GM19324 (cell line): ENCODE measurements at regions not wholly inside any gene's neighbourhood (a gene's known extent, or its start where the extent isn't known, plus 50 kb on each side); places are given as distances from the start of the nearest gene placed in this dataset.

Experiments
- ATAC-seq: cut with Tn5 transposase; IDR thresholded peaks from one replicate; pipeline ENCODE4 v1.9.1; 2021; ENCODE audit warnings: mild to moderate bottlenecking, moderate library complexity; ENCODE audit not compliant: unreplicated experiment, low FRiP score

DNA sequence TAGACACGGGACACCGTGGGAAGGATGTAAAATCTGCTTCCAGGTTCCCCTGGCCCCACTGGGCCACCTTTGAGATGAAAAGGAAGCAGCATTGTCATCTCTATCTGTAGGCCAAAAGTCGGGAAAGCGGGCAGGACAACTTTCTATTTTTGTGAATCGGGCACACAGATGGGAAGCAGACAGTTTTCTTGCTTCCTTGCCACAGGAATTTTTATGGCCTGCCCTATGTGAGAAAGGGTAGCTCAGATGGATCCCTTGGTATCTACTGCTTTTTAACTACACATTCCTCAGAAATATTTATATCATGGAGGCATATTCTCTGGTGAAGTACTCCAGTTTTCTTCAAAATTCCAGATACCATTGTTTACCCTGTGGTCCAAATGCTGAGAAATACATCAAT is 735.5 kb downstream of the CBLN2 start:
- no peak for ATAC-seq

DNA sequence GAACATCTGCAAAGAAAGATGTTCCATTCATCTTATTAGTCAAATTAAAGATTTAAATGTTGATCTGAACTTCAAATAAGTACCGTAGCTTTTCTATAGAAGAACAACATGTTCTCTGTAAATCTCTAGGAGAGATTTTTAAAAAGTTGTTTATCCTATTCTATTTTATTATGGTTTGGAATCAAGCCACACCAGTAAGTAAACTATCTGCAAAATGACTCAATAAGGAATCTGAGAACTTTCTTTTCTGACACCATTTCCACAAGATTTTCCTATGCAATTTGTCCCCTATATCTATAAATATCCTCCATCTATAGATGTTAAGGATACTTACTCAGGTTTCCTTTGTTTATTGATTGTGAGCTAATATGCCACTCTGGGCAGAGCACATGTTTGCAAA is 736.6 kb downstream of the CBLN2 start:
- ATAC-seq, result no peak

DNA sequence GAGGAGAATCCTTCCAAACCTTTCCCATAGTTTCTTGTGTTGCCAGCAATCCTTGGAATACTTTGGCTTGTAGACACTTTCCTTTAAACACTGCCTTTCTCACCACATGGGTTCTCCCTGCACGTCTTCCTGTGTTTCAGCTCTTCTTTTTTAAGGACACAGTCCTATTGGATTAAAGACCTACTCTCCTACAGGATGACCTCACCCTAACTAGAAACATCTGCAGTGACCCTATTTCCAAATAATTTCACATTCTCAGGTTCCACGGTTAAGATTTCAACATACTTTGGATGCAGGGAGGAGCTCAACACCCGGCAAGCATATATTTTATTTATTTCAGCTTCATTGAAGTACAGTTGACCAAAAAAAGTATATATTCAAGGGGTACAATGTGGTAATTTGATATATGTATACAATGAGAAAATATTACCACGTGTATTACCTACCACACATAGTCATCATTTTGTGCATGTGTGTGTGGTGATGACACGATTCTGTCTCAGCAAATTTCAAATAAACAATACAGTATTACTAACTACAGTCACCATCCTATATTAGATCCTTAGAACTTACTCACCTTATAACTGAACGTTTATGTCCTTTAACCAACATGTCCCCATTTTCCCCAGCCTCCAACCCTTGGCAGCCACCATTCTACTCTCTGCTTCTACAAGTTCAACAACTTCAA is 745.0 kb downstream of the CBLN2 start:
- no peak for ATAC-seq

DNA sequence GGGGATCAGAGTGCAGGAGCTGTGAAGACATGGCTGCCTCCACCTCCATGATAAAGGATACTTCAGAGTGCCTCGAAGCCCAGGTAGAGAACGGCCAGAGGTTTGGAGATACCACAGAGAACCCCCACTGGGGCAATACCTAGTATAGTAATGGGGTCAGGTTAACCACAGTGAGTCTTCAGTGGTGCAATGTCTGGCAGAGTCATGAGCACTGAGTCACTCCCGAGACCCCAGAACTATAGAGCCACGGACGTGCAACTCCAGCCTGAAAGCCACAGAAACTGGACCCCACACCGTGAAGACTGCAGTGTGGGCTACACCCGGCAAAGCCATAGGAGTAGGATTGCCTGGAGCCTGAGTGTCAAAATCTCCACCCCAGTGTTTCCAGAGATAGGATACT is 746.6 kb downstream of the CBLN2 start:
- ATAC-seq, result no peak

DNA sequence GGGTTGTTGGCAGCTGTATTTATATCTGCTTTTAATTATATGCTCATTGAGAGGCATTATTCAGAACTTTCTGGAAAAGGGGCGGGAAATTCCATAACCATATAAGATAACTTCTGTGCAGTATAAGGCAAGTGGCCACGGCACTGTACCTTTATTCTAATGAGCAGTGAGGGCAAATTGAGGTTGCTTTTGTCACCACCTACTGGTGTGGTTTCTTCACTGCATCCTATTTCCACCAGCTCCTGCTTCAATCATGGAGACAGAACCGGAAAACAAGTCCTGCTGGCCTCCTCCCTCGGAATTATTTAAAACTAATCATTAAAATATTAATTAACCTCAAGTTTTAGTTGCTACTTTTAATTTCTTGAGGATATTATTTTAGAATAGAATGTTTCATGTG is 759.4 kb downstream of the CBLN2 start:
- no peak for ATAC-seq

DNA sequence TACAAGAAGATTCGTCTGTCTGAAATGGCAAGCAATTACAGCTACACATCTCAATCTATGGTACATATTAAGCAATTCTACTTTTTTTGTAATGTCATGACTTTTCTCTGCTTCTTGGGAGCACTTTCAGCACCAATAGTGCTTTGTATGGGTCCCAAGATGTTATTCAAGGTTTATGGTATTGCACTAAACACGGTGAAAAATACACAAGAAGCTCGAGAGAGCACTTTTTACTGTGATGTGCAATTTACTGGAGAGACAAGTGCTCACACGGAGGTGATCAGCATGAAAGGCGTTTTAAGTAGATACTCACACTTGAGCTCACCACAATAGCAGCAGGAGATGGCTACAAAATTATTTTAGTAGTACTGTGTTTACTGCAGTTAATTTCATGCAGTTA is 783.6 kb downstream of the CBLN2 start:
- no peak for ATAC-seq

DNA sequence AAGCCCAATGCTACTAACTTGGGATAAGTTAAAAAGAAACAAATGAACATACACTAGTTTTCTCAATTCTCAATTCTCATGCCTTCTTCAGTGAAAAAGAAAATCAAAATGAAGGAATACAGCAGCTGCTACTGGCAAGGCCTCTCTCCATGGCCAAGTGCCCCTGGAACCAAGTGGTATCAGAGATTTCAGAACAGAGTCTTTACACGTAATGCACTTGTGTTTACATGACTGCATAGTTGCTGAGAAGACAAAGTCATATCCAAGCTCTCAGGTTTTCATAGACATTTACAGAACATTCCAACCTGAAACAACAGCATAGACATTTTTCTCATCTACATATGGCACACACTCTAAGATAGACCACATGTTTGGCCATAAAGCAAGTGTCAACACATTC is 789.9 kb downstream of the CBLN2 start:
- no peak for ATAC-seq

DNA sequence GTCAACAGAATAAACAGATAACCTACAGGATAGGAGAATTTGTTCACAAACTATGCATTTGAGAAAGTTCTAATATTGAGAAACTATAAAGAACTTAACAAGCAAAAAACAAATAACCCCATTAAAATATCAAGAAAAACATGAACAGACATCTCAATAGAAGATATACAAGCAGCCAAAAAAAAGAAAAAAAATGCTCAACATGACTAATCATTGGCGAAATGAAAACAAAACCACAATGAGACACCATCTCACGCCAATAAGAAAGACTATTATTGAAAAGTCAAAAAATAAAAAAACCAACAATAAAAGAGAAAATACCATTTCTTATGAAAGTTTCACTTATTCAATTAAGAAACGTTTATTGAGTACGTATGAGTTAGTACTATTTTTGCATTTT is 800.5 kb downstream of the CBLN2 start:
- ATAC-seq, result no peak

DNA sequence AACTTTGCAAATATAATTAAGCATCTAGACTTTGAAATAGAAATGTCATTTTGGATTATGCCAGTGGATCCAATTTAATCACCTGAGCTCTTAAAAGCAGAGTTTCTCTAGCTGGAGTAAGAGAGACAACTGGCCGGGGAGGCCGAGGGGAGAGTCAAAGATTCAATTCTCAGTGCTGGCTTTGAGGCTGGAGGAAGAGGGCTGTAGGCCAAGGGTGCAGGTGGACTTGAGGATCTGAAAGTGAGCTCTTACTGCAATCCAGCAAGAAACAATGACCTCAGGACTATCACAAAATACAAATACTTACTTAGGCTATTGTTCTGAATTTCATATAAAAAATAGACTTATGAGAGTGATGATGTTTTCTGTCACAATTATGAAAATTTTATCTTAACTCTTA is 814.5 kb downstream of the CBLN2 start:
- no peak for ATAC-seq

DNA sequence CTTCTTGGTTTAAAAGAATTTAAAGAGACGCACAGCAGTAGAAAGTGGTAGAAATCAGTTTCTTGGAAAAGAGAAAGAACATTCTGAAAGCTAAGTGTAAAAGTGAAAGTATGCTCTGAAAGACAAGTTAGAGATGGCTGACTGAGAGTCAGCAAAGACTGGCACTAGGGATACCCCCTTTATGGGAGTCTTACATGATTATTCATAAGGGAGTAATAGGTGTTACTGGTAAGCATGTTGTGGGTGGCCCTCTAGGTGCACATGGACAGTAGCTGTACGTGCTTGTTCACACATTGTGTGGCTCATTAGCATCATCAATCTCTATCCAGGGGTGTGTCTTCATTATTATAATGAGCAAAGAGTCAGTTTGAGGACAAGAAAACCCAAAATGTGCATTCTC is 816.2 kb downstream of the CBLN2 start:
- no peak for ATAC-seq

DNA sequence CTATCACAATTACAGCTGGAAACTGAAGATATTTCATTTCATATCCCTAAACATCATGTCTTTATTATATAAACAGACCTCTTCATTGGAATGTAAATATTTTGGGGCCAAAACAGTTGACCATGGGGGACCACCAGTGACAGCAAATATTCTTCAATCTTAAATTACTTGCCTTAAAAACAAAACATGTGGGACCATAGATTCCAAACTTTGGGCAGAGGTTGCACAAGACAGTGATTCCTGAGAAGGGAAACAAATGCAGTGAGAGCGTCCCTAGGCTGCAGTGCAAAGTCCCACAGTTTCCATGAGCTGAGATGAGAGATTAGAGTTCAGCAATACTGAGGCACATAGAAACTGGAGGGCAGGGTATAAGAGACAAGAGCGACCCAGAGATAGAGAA is 818.9 kb downstream of the CBLN2 start:
- ATAC-seq, result no peak

DNA sequence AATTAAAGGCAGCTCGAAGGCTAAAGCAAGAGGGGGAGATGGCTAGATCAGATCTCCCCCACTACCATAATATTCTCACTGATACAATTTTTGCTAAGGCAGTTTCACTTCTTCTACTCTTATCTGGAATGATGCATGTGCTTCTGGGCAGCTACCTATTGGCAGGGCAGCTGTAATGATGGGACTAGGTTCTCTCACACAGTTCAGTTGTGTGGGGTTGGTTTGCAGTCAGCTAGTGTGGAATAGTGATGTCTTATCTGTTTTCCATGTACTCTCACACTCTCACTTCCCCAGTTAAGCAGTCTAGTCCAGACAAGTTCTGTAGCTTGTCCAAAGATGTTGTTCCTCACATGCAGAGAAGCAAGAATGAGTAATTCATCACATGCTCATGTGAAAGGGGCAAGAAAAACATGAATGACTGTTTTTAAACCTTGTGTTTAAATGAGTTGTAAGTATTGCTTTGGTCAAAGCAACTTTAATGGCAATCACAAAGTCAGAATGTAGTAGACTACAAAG is 836.1 kb downstream of the CBLN2 start:
- ATAC-seq, result no peak

DNA sequence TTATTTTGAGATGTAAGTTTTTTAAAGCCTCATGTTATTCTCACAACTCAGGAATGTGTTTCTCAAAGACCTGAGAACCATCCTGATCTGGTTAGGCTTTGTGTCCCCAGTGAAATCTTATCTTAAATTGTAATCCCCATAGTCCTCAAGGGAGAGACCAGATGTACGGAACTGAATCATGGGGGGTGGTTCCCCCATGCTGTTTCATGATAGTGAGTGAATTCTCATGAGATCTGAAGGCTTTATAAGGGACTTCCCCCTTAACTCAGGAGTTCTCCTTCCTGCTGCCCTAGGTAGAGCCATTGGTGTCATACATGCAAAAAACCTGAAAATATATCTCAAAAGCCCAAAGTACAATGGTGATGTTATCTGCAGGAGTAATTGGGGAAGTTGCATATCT is 836.7 kb downstream of the CBLN2 start:
- no peak for ATAC-seq

DNA sequence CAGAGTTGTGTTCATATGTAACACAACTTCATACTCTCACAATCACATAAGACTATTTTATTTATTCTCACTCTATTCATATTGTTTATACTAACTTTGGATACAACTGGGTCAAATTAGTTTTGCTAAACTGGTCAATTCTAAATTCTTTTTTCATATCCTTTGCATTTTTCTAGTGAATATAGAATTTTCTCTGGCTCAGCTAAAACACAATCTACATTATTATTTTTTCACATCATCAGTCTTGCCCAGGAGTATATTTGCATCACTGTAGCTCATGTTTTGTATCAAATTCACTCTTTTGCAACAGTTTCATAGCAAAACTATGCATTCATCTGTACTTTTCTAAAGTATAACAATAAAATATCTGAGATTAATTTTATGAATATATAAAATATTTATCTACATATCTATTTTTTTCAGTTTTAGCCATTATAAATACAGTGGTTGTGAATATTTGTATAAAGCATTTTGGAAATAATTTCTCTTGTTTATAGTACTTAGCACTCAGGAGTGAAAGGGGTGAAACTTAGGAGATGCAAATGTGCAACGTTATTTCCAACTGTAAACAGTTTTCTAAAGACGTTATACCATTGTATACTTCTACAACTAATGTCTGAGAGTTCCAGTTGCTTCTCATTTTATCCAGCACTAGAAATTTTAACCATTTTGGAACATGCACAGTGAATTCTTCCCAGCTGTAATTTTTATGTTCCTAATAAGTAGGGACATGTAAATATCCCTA is 854.6 kb downstream of the CBLN2 start:
- no peak for ATAC-seq

DNA sequence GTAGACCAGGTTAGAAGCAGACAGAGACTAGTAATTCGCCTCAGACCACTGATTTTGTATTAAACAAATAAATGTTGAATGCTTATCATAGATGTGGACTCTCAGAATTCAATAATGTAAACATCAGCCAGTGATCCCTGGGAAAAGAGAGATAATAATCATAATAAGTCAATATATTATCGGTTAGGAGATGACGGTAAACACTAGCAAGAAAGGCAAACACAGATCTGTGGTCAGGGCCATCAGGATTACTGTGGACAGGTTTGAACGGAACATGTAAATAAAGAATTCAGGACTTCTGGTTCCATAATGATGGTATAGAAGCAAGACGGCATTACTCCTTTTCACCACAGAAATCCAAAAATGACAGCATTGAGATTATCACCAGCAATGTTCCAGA is 861.6 kb downstream of the CBLN2 start:
- ATAC-seq, result no peak

DNA sequence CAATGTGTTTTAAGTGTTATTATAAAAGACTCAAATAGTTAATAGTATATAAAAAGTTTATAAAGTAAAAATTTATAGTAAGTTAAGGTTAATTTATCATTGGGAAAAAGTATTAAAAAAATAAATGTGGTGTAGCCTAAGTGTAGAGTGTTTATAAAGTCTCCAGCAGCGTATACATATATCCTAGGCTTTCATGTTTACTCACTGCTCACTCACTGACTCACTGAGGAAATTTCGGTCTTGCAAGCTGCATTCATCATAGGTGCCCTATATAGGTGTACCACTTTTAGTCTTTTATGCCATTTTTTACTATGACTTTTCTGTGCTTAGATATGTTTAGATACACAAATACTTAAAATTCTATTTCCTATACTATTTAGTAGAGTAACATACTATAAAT is 866.0 kb downstream of the CBLN2 start:
- ATAC-seq, result no peak

DNA sequence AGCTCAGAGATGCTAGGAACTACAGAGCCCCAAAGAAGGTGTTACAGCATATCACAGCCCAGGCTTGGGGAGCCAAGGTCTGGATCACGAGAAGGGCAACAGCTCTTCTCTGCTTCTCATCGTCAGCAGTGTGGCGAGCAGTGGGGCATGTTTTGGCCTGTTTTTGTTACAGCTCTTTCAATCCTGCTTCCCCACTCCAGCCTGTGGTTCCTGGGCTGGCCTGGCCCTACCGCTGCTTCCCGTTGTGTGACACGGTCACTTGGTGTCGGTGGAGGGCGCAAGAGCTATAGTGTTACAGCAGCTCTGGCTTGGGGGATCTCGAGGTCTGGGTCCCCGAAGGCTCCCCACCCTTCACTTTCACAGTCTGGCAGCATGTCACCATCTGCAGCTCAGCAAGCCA is 870.2 kb downstream of the CBLN2 start:
- no peak for ATAC-seq

DNA sequence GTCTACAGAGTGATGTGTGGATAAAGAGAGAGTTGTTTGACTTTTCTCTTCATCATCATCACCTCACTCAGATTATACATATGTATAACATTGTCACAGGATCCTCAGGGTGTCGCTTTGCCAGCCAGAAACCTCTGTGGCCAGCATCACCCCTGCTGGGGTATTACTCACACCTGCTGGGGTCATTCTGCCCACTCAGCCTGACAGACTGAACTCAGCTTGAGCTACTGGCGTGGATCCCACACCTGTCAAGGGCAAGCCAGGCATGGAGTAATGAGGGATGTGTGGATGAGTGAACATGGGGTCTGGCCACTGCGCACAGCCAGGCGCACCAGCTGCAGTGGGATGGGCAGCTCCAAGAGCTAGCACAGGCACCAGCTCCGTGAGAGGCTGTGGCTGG is 870.6 kb downstream of the CBLN2 start:
- no peak for ATAC-seq

DNA sequence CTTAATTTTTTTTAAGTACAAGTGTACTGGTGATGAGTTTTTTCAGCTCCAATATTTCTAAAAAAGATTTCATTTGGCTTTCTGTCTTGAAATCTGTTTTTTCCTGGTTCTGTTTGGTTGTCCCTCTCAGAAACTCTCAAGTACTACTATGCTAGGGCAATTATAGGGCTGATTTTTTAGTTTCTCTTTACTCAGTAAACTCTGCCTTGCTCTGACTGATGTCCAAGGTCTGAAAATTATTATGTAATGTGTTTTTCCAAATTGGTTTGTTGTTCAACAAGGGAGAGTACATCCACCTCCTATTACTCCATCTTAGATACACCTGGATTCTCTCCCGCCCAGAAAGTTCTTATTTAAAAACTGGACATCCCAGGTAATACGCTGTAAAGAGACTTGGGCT is 877.7 kb downstream of the CBLN2 start:
- ATAC-seq, result no peak

DNA sequence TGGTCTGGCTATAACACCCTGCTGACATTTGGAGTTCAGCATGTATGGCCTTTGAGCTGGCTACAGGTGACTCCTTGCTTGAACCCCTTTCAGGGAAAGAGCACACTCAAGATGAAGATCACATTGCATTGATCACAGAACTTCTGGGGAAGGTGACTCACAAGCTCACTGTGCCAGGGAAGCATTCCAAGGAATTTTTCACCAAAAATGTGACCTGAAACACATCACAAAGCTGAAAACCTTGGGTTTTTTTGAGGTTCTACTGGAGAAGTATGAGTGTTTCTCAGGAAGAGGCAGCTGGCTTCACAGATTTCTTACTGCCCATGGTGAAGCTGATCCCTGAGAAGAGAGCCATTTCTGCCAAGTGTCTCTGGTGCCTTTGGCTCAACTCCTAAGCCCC is 879.0 kb downstream of the CBLN2 start:
- ATAC-seq, result no peak

DNA sequence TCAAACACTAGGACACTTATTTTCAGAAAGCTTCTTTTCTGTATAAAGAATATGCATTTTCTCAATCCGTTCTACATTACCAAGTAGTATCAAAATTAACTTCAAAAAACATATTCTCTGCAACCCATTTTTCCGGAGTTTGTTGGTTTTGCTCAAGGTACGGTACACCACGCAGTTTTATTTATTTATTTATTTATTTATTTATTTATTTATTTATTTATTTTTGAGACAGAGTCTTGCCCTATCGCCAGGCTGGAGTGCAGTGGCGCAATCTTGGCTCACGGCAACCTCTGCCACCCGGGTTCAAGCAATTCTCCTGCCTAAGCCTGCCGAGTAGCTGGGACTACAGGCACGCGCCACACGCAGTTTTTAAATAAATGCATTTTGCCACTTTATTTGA is 900.3 kb downstream of the CBLN2 start:
- no peak for ATAC-seq

DNA sequence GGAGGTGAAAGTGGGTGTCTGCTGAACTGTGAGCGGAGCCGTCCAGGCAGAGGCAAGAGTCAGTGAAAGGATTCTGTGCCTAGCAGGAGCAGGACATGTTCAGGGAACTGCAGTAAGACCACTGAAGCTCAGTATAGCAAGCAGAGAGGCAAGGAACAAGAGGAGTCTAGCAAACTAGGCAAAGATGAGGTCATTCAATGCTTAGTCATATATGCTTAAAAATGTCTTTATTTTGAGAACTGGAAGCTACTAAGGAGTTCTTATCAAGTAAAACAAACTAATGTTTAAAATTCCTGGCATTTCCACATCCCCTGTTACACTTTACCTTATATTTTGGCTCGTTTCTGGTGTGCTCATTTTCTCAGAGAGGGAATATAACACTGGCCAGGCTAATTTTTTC is 913.4 kb downstream of the CBLN2 start:
- ATAC-seq, result no peak
